ENCODE measurements at regions not wholly inside any gene's neighbourhood (a gene's known extent, or its start where the extent isn't known, plus 50 kb on each side); places are given as distances from the start of the nearest gene placed in this dataset.

GRCh38 chr13:104691767-104692467 is 1625.7 kb upstream of the SLC10A2 start:
- no peak overlapping the region for H3K9ac ChIP-seq (ENCODE audit: low read depth, low read length, poor library complexity)
- no peaks in the 10 kb centered on the region for H3K4me1 ChIP-seq (ENCODE audit: control insufficient read depth in 2 of 2, insufficient read depth in 1 of 2, low read depth in 1 of 2, low read length in 2 of 2)
- H4K8ac ChIP-seq (ENCODE audit: low read depth, low read length) = no peak overlapping the region
- no peak overlapping the region for H2BK15ac ChIP-seq (ENCODE audit: low read length)
- no peak overlapping the region for H3K18ac ChIP-seq (ENCODE audit: low read length)
- H2BK5ac ChIP-seq (ENCODE audit: low read length) = no peak overlapping the region
- no peak overlapping the region for H2BK120ac ChIP-seq (ENCODE audit: low read depth, low read length)
- H3K14ac ChIP-seq (ENCODE audit: low read length) = no peak overlapping the region
- no peak overlapping the region for H3K4me3 ChIP-seq (ENCODE audit: low read length in 2 of 2)
- no peak overlapping the region for H4K91ac ChIP-seq (ENCODE audit: low read depth, low read length, poor library complexity)
- no peak overlapping the region for H3K4me2 ChIP-seq (ENCODE audit: insufficient read depth, low read length, poor library complexity, severe bottlenecking)
- H3K27me3 ChIP-seq (ENCODE audit: control insufficient read depth in 3 of 3, insufficient read depth in 3 of 3, low read depth in 1 of 3, low read length in 3 of 3) = no peaks in the 10 kb centered on the region
- no peak overlapping the region for H2AK5ac ChIP-seq (ENCODE audit: low read depth, low read length)
- DNase-seq (ENCODE audit: low spot score) = no peak
- H3K27ac ChIP-seq (replicated peaks; ENCODE audit: low read length) = no peak overlapping the region
- H3K79me1 ChIP-seq (ENCODE audit: low read depth, low read length) = no peaks in the 10 kb centered on the region
- H3K36me3 ChIP-seq (replicated peaks in 1 of 2; ENCODE audit: control insufficient read depth in 2 of 2, insufficient read depth in 2 of 2, low read length in 2 of 2) = no peaks in the 10 kb centered on the region
- H3K4ac ChIP-seq (ENCODE audit: low read length) = no peak overlapping the region
- no CpG with 5 or more reads among the region's 2 CpGs for WGBS, 2 donors (ENCODE audit: extremely low coverage in 2 of 2, insufficient read length in 2 of 2, insufficient replicate concordance in 1 of 2)
- H3K23ac ChIP-seq (ENCODE audit: low read depth, low read length, poor library complexity) = no peak overlapping the region
- H3K9me3 ChIP-seq (replicated peaks in 1 of 2; ENCODE audit: control insufficient read depth in 2 of 2, insufficient read depth in 1 of 2, low read depth in 1 of 2, low read length in 2 of 2) = no peaks in the 10 kb centered on the region
- no peak overlapping the region for H2AFZ ChIP-seq (ENCODE audit: low read length)
- no peak overlapping the region for H2BK12ac ChIP-seq (ENCODE audit: low read length)

GRCh38 chr13:104686484-104686883 is 1620.3 kb upstream of the SLC10A2 start:
- Histone ChIP-seq H2BK120ac (ENCODE audit: low read depth, low read length) (no peak overlapping the region), H2AK5ac (ENCODE audit: low read depth, low read length) (no peak overlapping the region), H2BK12ac (ENCODE audit: low read length) (no peak overlapping the region), H3K79me1 (ENCODE audit: low read depth, low read length) (no peaks in the 10 kb centered on the region), H3K4ac (ENCODE audit: low read length) (no peak overlapping the region), H3K4me2 (ENCODE audit: insufficient read depth, low read length, poor library complexity, severe bottlenecking) (no peak overlapping the region), H4K91ac (ENCODE audit: low read depth, low read length, poor library complexity) (no peak overlapping the region), H3K9ac (ENCODE audit: low read depth, low read length, poor library complexity) (no peak overlapping the region), H2BK15ac (ENCODE audit: low read length) (no peak overlapping the region), H2BK5ac (ENCODE audit: low read length) (no peak overlapping the region), H2AFZ (ENCODE audit: low read length) (no peak overlapping the region), H3K18ac (ENCODE audit: low read length) (no peak overlapping the region), H4K8ac (ENCODE audit: low read depth, low read length) (no peak overlapping the region), H3K36me3 (replicated peaks in 1 of 2; ENCODE audit: control insufficient read depth in 2 of 2, insufficient read depth in 2 of 2, low read length in 2 of 2) (no peaks in the 10 kb centered on the region), H3K4me1 (ENCODE audit: control insufficient read depth in 2 of 2, insufficient read depth in 1 of 2, low read depth in 1 of 2, low read length in 2 of 2) (no peaks in the 10 kb centered on the region), H3K27me3 (ENCODE audit: control insufficient read depth in 3 of 3, insufficient read depth in 3 of 3, low read depth in 1 of 3, low read length in 3 of 3) (no peaks in the 10 kb centered on the region), H3K9me3 (replicated peaks in 1 of 2; ENCODE audit: control insufficient read depth in 2 of 2, insufficient read depth in 1 of 2, low read depth in 1 of 2, low read length in 2 of 2) (no peaks in the 10 kb centered on the region), H3K14ac (ENCODE audit: low read length) (no peak overlapping the region), H3K27ac (replicated peaks; ENCODE audit: low read length) (no peak overlapping the region), H3K23ac (ENCODE audit: low read depth, low read length, poor library complexity) (no peak overlapping the region), H3K4me3 (ENCODE audit: low read length in 2 of 2) (no peak overlapping the region)
- no CpG with 5 or more reads among the region's 3 CpGs for WGBS, 2 donors (ENCODE audit: extremely low coverage in 2 of 2, insufficient read length in 2 of 2, insufficient replicate concordance in 1 of 2)
- no peak for DNase-seq (ENCODE audit: low spot score)

GRCh38 chr13:104683789-104684188 is 1617.6 kb upstream of the SLC10A2 start:
- Histone ChIP-seq H2BK120ac (ENCODE audit: low read depth, low read length) (no peak overlapping the region), H3K23ac (ENCODE audit: low read depth, low read length, poor library complexity) (no peak overlapping the region), H3K4ac (ENCODE audit: low read length) (no peak overlapping the region), H2BK15ac (ENCODE audit: low read length) (no peak overlapping the region), H4K8ac (ENCODE audit: low read depth, low read length) (no peak overlapping the region), H3K9ac (ENCODE audit: low read depth, low read length, poor library complexity) (no peak overlapping the region), H3K79me1 (ENCODE audit: low read depth, low read length) (no peaks in the 10 kb centered on the region), H4K91ac (ENCODE audit: low read depth, low read length, poor library complexity) (no peak overlapping the region), H3K36me3 (replicated peaks in 1 of 2; ENCODE audit: control insufficient read depth in 2 of 2, insufficient read depth in 2 of 2, low read length in 2 of 2) (no peaks in the 10 kb centered on the region), H3K4me1 (ENCODE audit: control insufficient read depth in 2 of 2, insufficient read depth in 1 of 2, low read depth in 1 of 2, low read length in 2 of 2) (no peaks in the 10 kb centered on the region), H3K27ac (replicated peaks; ENCODE audit: low read length) (no peak overlapping the region), H2AK5ac (ENCODE audit: low read depth, low read length) (no peak overlapping the region), H3K4me3 (ENCODE audit: low read length in 2 of 2) (no peak overlapping the region), H3K18ac (ENCODE audit: low read length) (no peak overlapping the region), H3K9me3 (replicated peaks in 1 of 2; ENCODE audit: control insufficient read depth in 2 of 2, insufficient read depth in 1 of 2, low read depth in 1 of 2, low read length in 2 of 2) (no peaks in the 10 kb centered on the region), H2BK5ac (ENCODE audit: low read length) (no peak overlapping the region), H3K14ac (ENCODE audit: low read length) (no peak overlapping the region), H3K4me2 (ENCODE audit: insufficient read depth, low read length, poor library complexity, severe bottlenecking) (no peak overlapping the region), H2AFZ (ENCODE audit: low read length) (no peak overlapping the region), H3K27me3 (ENCODE audit: control insufficient read depth in 3 of 3, insufficient read depth in 3 of 3, low read depth in 1 of 3, low read length in 3 of 3) (no peaks in the 10 kb centered on the region), H2BK12ac (ENCODE audit: low read length) (no peak overlapping the region)
- DNase-seq (ENCODE audit: low spot score) = no peak

- no peak overlapping the region for H2AFZ ChIP-seq (ENCODE audit: low read length)
- H3K4ac ChIP-seq (ENCODE audit: low read length) = no peak overlapping the region
- no peak overlapping the region for H3K18ac ChIP-seq (ENCODE audit: low read length)
- H3K27me3 ChIP-seq (ENCODE audit: control insufficient read depth in 3 of 3, insufficient read depth in 3 of 3, low read depth in 1 of 3, low read length in 3 of 3) = no peaks in the 10 kb centered on the region
- no CpG with 5 or more reads among the region's 5 CpGs for WGBS, 2 donors (ENCODE audit: extremely low coverage in 2 of 2, insufficient read length in 2 of 2, insufficient replicate concordance in 1 of 2)
- DNase-seq (ENCODE audit: low spot score) = no peak
- H3K4me3 ChIP-seq (ENCODE audit: low read length in 2 of 2) = no peak overlapping the region
- no peak overlapping the region for H2AK5ac ChIP-seq (ENCODE audit: low read depth, low read length)
- no peak overlapping the region for H2BK5ac ChIP-seq (ENCODE audit: low read length)
- no peak overlapping the region for H2BK12ac ChIP-seq (ENCODE audit: low read length)
- H2BK120ac ChIP-seq (ENCODE audit: low read depth, low read length) = no peak overlapping the region
- H2BK15ac ChIP-seq (ENCODE audit: low read length) = no peak overlapping the region
- H3K79me1 ChIP-seq (ENCODE audit: low read depth, low read length) = no peaks in the 10 kb centered on the region
- no peak overlapping the region for H3K9ac ChIP-seq (ENCODE audit: low read depth, low read length, poor library complexity)
- no peaks in the 10 kb centered on the region for H3K9me3 ChIP-seq (replicated peaks in 1 of 2; ENCODE audit: control insufficient read depth in 2 of 2, insufficient read depth in 1 of 2, low read depth in 1 of 2, low read length in 2 of 2)
- no peak overlapping the region for H3K14ac ChIP-seq (ENCODE audit: low read length)
- H4K91ac ChIP-seq (ENCODE audit: low read depth, low read length, poor library complexity) = no peak overlapping the region
- H3K4me1 ChIP-seq (ENCODE audit: control insufficient read depth in 2 of 2, insufficient read depth in 1 of 2, low read depth in 1 of 2, low read length in 2 of 2) = no peaks in the 10 kb centered on the region
- H3K36me3 ChIP-seq (replicated peaks in 1 of 2; ENCODE audit: control insufficient read depth in 2 of 2, insufficient read depth in 2 of 2, low read length in 2 of 2) = no peaks in the 10 kb centered on the region
- H3K27ac ChIP-seq (replicated peaks; ENCODE audit: low read length) = no peak overlapping the region
- H3K23ac ChIP-seq (ENCODE audit: low read depth, low read length, poor library complexity) = no peak overlapping the region
- no peak overlapping the region for H3K4me2 ChIP-seq (ENCODE audit: insufficient read depth, low read length, poor library complexity, severe bottlenecking)
- H4K8ac ChIP-seq (ENCODE audit: low read depth, low read length) = no peak overlapping the region
Measured at GRCh38 chr13:104678161-104678560, 1611.9 kb upstream of the SLC10A2 start.

Data from neuronal stem cell (in vitro differentiated cells).